ENCODE measurements at regions not wholly inside any gene's neighbourhood (a gene's known extent, or its start where the extent isn't known, plus 50 kb on each side); places are given as distances from the start of the nearest gene placed in this dataset.

- TF ChIP-seq EZH2 (IDR thresholded peaks at IDR 0.05; ENCODE audit: low read depth) (no peak), CTCF (conservative IDR thresholded peaks at IDR 0.05) (no peak)
Observed at GRCh38 chr2:176399074-176399598, 129.9 kb downstream of the MTX2 start.

All from PC-9 (cell line).